Kidney (tissue), 13 donors: ENCODE measurements at regions not wholly inside any gene's neighbourhood (a gene's known extent, or its start where the extent isn't known, plus 50 kb on each side); places are given as distances from the start of the nearest gene placed in this dataset.
A peak's percentile ranks its signal among the peaks of the same experiment; 100 is the strongest.

ENCODE experiments used
- DNase-seq, 5 donors: peaks; one replicate each; pipeline ENCODE4 v3.0.0-alpha.2; 2013 to 2020
- FAIRE-seq: peaks from 2 replicates; lab custom pipeline; 2012; peaks lifted over from hg19 to GRCh38; lab: Jason Lieb, UNC
- H3K27ac ChIP-seq, 2 donors: one replicate each; pipeline ENCODE4 v1.7.0; 2013; ENCODE audit warnings: low read depth in 2 of 2, low read length in 2 of 2, inconsistent platforms in 1 of 2
- H3K27me3 ChIP-seq: one replicate; pipeline ENCODE4 v1.7.1; 2013; ENCODE audit warnings: low read length, inconsistent platforms; ENCODE audit not compliant: control insufficient read depth, insufficient read depth
- H3K36me3 ChIP-seq, 3 donors: one replicate each; pipeline versions ENCODE4 v1.7.0 to v1.7.1; 2013; ENCODE audit warnings: low read length in 3 of 3, control low read depth in 1 of 3, inconsistent platforms in 1 of 3; ENCODE audit not compliant: insufficient read depth in 3 of 3, control insufficient read depth in 2 of 3
- H3K4me1 ChIP-seq, 3 donors: one replicate each; pipeline versions ENCODE4 v1.7.0 to v1.7.1; 2013; ENCODE audit warnings: low read length in 3 of 3, inconsistent platforms in 1 of 3, low read depth in 1 of 3; ENCODE audit not compliant: control insufficient read depth in 2 of 3, insufficient read depth in 2 of 3
- H3K4me3 ChIP-seq, 3 donors: one replicate each; pipeline versions ENCODE4 v1.7.0 to v1.8.1; 2013; ENCODE audit warnings: low read length in 3 of 3, control low read depth in 1 of 3, inconsistent platforms in 1 of 3
- H3K9ac ChIP-seq, 3 donors: one replicate each; pipeline versions ENCODE4 v1.7.0 to v1.7.1; 2013; ENCODE audit warnings: low read length in 3 of 3, control low read depth in 1 of 3, inconsistent platforms in 1 of 3
- H3K9me3 ChIP-seq, 3 donors: one replicate each; pipeline versions ENCODE4 v1.7.0 to v1.7.1; 2013; ENCODE audit warnings: low read length in 3 of 3, control low read depth in 1 of 3, inconsistent platforms in 1 of 3; ENCODE audit not compliant: control insufficient read depth in 2 of 3, insufficient read depth in 1 of 3
- CTCF ChIP-seq: IDR thresholded peaks from 3 replicates; pipeline ENCODE4 v1.5.1; 2012; ENCODE audit warnings: mild to moderate bottlenecking, moderate library complexity, borderline replicate concordance; ENCODE audit not compliant: insufficient read depth; ENCODE audit errors: extremely low read depth
- intact Hi-C: fragments of 100-400 bp; cut with DNase I; formaldehyde crosslinking; loops from one replicate; pipeline ENCODE4 v1.11.1; 2022
- donor health status: control.
- donor health status: control.
- donor health status: control.
- donor health status: control.
- donor health status: control.
- donor health status: DM: yes; HTN: yes; CAD: no.
- donor health status: Normal renal cell carcinoma (clear cell type).

- no peak for DNase-seq
- Histone ChIP-seq H3K9me3 (no peaks in the 10 kb centered on the region), H3K4me1 (no peaks in the 10 kb centered on the region), H3K27ac (no peak overlapping the region), H3K36me3 (no peaks in the 10 kb centered on the region), H3K9ac (no peak overlapping the region), H3K27me3 (no peaks in the 10 kb centered on the region), H3K4me3 (no peak overlapping the region)
- no peak for FAIRE-seq
- no peak for TF ChIP-seq CTCF
- intact Hi-C loops, result no loop called here
Measured at GRCh38 chr2:19684516-19684915, 217.3 kb downstream of the TTC32 start.

DNA sequence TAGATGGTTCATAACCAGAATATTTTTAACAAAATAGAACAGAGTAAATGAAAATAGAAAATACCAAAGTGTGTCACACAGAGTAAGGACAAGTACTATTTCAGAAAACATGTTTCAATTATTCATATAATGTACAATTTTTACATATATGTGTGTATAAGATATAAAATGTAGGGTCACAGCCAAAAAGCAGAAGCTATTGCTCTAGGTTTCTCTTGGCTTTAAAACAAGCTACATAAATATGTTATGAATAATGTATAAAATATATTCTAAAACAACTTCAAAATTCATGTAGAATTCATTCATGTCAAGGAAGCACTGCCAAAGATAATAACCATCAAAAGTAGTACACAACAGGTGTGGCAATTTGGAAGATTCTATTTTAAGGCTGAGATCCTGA is 218.2 kb downstream of the TTC32 start:
- no peak overlapping the region for H3K27ac ChIP-seq
- intact Hi-C loops, result no loop called here
- no peak overlapping the region for H3K4me3 ChIP-seq
- no peaks in the 10 kb centered on the region for H3K9me3 ChIP-seq
- H3K4me1 ChIP-seq, result no peaks in the 10 kb centered on the region
- FAIRE-seq (no peak), DNase-seq (no peak)
- H3K36me3 ChIP-seq, result no peaks in the 10 kb centered on the region
- no peak for TF ChIP-seq CTCF
- no peaks in the 10 kb centered on the region for H3K27me3 ChIP-seq
- no peak overlapping the region for H3K9ac ChIP-seq

- DNase-seq, result no peak
- H3K9me3 ChIP-seq, result no peaks in the 10 kb centered on the region
- H3K4me3 ChIP-seq, result no peak overlapping the region
- no peaks in the 10 kb centered on the region for H3K36me3 ChIP-seq
- FAIRE-seq, result peak; percentile 49
- no peak overlapping the region for H3K27ac ChIP-seq
- H3K4me1 ChIP-seq, result peaks cover 0 to 4% (median 0%) of the 10 kb centered on the region in 3 donors
- intact Hi-C loops, result no loop called here
- no peaks in the 10 kb centered on the region for H3K27me3 ChIP-seq
- TF ChIP-seq CTCF, result no peak
- H3K9ac ChIP-seq, result no peak overlapping the region
Measured at GRCh38 chr2:19682493-19682892, 219.3 kb downstream of the TTC32 start.

GRCh38 chr2:19677825-19678518 is 223.8 kb downstream of the TTC32 start:
- intact Hi-C loops, result no loop called here
- no peak for TF ChIP-seq CTCF
- FAIRE-seq, result no peak

More at GRCh38 chr2:19677825-19678518, 223.8 kb downstream of the TTC32 start:
- Histone ChIP-seq H3K27me3 (no peaks in the 10 kb centered on the region), H3K36me3 (no peaks in the 10 kb centered on the region), H3K4me3 (no peak overlapping the region), H3K27ac (no peak overlapping the region), H3K4me1 (peaks cover 0 to 4% (median 3%) of the 10 kb centered on the region in 3 donors), H3K9me3 (no peaks in the 10 kb centered on the region), H3K9ac (no peak overlapping the region)
- no peak for DNase-seq
